ENCODE measurements at regions not wholly inside any gene's neighbourhood (a gene's known extent, or its start where the extent isn't known, plus 50 kb on each side); places are given as distances from the start of the nearest gene placed in this dataset.

- TF ChIP-seq CTCF (optimal IDR thresholded peaks at IDR 0.05 in 1 of 3, IDR thresholded peaks at IDR 0.05 in 1 of 3, conservative IDR thresholded peaks at IDR 0.05 in 1 of 3; ENCODE audit: extremely low read depth in 1 of 3, insufficient read depth in 2 of 3, low read length in 3 of 3) (no peak), EZH2 (IDR thresholded peaks at IDR 0.05; ENCODE audit: low read length) (no peak)
These were observed 262.2 kb upstream of the TTC29 start for GRCh38 chr4:147207911-147208310.
